D721Med (cell line): ENCODE measurements at regions not wholly inside any gene's neighbourhood (a gene's known extent, or its start where the extent isn't known, plus 50 kb on each side); places are given as distances from the start of the nearest gene placed in this dataset.

Experiments used
- DNase-seq: peaks from one replicate; pipeline ENCODE4 v3.0.0; 2011; ENCODE audit warnings: low spot score; ENCODE audit not compliant: insufficient read length
- FAIRE-seq: peaks from 2 replicates; lab custom pipeline; 2011; peaks lifted over from hg19 to GRCh38; lab: Jason Lieb, UNC
- CTCF ChIP-seq: IDR thresholded peaks from 2 replicates; pipeline ENCODE4 v1.5.1; 2012; ENCODE audit warnings: mild to moderate bottlenecking, control low read depth; ENCODE audit not compliant: insufficient read depth; ENCODE audit errors: missing control alignments

- DNase-seq (no peak), FAIRE-seq (no peak)
- no peak for TF ChIP-seq CTCF
These were observed 137.0 kb upstream of the TNFAIP3 start for GRCh38 chr6:137729866-137730629.

- FAIRE-seq (no peak), DNase-seq (no peak)
- TF ChIP-seq CTCF: no peak
These were observed 135.5 kb upstream of the TNFAIP3 start for GRCh38 chr6:137731600-137731959.

- TF ChIP-seq CTCF: no peak
- FAIRE-seq (no peak), DNase-seq (no peak)
These were observed 135.0 kb upstream of the TNFAIP3 start for GRCh38 chr6:137731960-137732616.

- FAIRE-seq: no peak
- no peak for DNase-seq
- TF ChIP-seq CTCF: no peak
These were observed 133.7 kb upstream of the TNFAIP3 start for GRCh38 chr6:137733372-137733771.

GRCh38 chr6:137734005-137734874 lies 132.8 kb upstream of the TNFAIP3 start:
- no peak for FAIRE-seq
- TF ChIP-seq CTCF: no peak
- DNase-seq: no peak

- FAIRE-seq (no peak), DNase-seq (no peak)
- no peak for TF ChIP-seq CTCF
These were observed 132.2 kb upstream of the TNFAIP3 start for GRCh38 chr6:137734875-137735182.
